Suppressor macrophage treated with lipopolysaccharide for 1 hour (primary cell): ENCODE measurements at regions not wholly inside any gene's neighbourhood (a gene's known extent, or its start where the extent isn't known, plus 50 kb on each side); places are given as distances from the start of the nearest gene placed in this dataset.

Experiments used
- DNase-seq, 3 donors: peaks; one replicate each; pipeline ENCODE4 v3.0.0-alpha.2; 2020 to 2022

GRCh38 chr6:91487696-91488392, 901.0 kb upstream of the MAP3K7 start:
- peak; percentile 32 to 73 (median 67) for DNase-seq

DNA sequence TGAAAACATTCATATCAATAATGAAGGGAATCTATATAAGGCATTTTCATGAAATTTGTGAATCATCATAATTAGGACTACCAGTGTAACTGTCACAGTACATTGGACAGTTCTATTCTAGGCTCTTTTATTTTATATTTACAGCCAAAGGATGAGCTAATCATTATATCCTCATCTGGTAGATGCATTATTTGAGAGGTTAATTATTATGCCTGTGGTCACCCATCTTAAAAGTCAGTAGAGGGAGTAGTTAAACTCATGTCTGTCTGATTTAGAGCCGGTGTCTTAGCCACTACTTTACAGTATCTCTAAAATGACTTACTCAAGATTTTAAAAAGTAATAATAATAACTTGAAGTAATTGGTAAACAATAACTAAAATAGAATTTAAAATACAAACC, 899.3 kb upstream of the MAP3K7 start:
- no peak for DNase-seq

DNA sequence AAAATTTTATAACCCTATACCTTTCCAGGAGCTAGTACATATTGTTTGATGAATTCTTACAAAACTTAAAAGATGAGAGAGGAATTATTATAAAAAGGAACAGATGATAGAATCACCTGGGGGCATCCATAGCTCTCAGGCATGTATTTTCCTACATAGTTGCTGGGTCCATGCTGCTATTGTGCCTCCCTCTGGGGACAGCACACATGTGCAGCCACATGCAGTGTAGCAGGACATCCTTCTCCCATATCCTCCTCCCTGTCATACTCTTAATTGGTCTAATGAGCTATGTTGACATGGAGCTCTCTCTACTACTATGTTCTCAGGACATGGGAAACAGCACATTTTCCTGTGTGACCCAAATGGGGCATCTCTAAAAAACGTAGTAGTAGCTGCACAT, 898.2 kb upstream of the MAP3K7 start:
- DNase-seq, result no peak

DNA sequence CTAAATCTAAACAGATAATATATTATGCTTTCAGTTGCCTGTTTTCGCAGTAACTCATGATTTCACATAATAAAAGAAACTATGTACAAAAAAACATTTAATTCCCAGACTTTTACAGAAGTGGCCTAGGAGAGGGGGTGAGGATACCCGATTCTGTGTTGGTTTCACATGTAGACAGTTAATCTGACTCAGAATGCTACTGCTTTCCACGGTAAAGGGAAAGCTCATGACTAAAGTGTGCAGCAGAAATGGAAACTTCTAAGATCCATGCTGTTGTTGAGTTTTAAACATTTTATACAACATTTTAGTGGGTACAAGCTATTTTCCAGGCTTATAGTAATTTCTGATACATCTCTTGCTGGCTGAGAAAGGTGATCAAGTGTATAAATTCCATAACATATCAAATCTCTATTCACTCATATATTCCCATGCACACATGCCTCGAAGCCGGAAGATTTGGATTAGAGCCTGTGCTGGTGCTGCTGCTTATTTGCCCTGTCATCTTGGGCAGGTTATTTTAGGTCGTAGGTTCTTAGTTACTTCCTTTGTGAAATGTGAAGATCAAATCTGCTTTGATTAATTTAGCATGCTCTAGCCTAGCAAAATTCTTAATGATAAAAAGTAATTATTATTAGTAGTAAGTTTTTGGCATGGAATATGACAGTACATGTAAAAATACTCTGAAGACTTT, 896.7 kb upstream of the MAP3K7 start:
- peak in 1 of 3 donors; percentile 22 for DNase-seq

- DNase-seq, result peak in 2 of 3 donors; percentile 14 to 20
These were observed 895.6 kb upstream of the MAP3K7 start for GRCh38 chr6:91482498-91482897.

- no peak for DNase-seq
These were observed 893.5 kb upstream of the MAP3K7 start for GRCh38 chr6:91480402-91480801.

DNA sequence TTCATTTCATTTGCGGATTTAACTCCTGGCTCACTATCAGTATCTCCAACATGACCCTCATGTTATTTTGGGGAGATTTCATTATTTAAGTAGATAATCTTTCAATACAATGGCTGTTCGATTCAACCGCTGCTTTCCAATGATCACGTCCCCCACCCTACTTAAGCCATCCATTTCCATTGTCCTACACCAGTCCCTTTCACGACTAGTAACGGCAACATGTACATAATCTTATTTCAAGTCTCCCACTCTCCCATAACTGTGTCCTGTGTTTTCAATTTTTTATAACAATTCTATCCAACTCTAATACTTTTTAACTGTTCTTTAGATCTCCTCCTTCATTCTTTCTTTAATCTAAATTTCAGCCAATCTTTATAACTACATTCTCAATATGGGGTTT, 890.8 kb upstream of the MAP3K7 start:
- DNase-seq, result no peak

GRCh38 chr6:91476000-91476399, 889.1 kb upstream of the MAP3K7 start:
- peak in 1 of 3 donors; percentile 7 for DNase-seq

- DNase-seq, result no peak
These were observed 878.5 kb upstream of the MAP3K7 start for GRCh38 chr6:91465393-91465792.

- no peak for DNase-seq
These were observed 877.8 kb upstream of the MAP3K7 start for GRCh38 chr6:91464718-91465117.

- DNase-seq, result no peak
These were observed 877.3 kb upstream of the MAP3K7 start for GRCh38 chr6:91464201-91464600.

GRCh38 chr6:91462241-91462640, 875.4 kb upstream of the MAP3K7 start:
- no peak for DNase-seq

GRCh38 chr6:91453224-91453878, 866.5 kb upstream of the MAP3K7 start:
- no peak for DNase-seq

DNA sequence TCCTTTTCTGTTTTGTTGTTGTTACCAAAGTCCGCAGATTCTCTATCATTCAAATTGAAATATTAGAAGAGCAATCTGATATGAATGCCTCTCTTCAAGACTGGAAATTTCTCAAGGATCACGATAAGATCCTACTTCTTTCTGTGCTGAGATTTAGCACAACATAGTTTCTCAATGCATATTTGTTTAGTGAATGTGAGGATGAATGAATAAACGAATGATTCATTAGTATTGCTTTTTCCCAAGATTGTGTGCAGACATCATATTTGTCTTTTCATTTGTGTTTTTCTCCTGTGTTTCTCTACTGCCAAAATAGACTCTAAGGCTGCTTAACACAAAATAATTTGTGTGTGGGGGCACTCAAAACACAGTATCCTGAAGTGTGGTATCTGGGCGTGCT, 862.7 kb upstream of the MAP3K7 start:
- no peak for DNase-seq

DNA sequence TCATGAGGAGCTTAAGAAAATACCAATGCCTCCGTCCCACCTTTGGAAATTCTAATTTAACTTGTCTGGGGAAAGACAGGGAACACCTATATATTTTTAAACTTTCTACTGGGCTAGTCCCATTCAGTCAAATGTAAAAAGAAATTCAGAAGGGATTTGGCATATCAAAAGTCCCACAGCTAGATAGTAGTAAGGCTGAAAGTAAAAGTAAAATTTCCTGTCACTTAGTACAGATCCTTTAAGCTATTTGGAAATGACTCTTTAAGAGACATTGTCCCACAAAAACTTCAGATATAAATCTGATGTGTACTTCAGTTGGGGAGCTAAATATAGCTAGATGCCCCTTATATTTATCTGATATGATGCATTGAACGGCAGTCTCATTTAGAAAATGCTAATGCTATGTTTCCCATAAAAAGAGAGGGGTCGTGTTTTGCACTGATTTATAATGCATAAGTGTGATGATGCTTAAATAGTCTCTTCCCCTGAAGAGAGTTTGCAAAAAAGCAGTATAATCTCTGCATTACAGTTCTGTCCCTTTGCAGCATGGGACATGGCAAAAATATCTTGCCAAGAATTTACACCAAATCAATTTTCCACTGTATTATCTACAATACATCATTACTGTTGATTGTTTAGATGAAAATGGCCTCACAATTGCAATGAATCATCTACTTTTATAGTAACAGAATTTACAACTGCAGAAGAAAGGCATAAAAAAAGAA, 860.8 kb upstream of the MAP3K7 start:
- no peak for DNase-seq

GRCh38 chr6:91447081-91447480, 860.2 kb upstream of the MAP3K7 start:
- no peak for DNase-seq

GRCh38 chr6:91443405-91443804, 856.5 kb upstream of the MAP3K7 start:
- DNase-seq, result no peak

DNA sequence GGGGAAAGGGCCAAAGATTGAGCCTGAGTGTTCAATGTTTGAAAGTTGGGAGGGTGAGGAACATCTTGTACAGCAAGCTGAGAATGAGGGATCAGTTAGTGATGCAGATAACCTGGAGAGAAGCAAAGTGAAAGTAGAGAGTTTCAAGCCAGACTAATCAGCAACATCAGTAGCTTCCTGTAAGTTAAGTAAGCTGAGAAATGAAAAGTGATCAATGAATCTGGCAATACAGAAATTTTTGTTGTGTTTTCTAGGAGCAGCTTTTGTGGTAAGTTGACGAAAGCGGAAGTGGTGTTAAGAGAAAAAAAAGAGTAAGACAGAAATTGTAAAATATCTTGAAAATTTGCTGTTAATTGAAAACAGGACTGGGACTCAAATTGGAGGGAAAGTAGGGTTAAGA, 855.5 kb upstream of the MAP3K7 start:
- DNase-seq, result no peak

DNA sequence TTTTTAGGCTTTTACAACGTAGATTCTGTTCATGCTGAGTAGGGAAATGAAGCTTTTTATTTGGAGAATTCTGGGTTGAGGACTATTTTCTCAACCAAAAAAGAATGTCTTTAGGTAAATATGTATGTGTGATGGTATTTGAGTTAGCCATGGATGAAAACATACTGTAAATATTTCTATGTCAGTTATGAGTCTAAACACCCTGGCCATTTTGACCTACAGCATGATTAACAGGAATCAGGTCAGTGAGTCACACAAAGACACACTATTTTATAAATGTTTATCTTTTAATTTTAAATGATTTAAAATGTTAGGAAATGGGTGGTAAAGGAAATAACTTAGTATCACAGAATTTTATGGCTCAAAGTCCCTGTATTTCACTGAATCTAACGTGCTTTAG, 851.7 kb upstream of the MAP3K7 start:
- no peak for DNase-seq

DNA sequence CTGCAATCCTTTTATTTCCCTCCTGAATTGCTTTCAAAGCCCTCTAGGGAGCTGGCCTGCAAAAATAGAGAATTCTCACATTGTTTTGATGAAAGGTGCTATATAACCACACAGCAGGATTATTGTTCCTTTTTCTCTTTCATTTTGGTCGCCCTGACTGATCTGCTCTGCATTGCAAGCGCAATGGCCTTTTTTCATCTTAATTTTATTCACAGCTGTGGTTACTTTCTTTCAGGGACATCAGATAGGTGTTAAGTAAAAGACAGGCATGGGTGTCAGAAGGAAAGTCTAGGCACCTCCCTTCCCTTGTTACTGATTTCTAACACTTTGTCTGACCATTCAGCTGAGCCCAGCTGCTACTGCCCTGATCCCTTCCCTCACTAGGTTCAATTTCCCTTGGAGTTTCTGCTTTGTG, 850.5 kb upstream of the MAP3K7 start:
- DNase-seq, result no peak

GRCh38 chr6:91436448-91436847, 849.6 kb upstream of the MAP3K7 start:
- no peak for DNase-seq

DNA sequence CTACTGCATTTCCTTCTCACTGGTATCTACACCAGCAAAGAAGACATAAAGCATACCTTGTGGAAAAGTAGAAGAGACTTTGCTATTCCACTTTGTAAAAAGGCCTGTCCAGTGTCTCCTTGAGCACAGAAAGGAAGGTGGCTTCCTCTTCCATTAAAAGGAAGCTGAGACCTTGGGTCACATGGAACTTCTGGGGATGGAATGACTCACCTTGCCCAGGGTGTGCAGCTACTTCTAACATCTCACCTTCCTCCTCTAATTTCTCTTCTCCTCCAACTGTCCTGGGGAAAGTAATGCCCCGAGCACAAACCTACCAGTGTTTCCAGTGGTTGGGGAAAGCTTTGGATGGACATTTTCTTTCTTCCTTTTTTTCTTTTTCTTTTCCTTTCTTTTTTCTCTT, 848.8 kb upstream of the MAP3K7 start:
- no peak for DNase-seq

DNA sequence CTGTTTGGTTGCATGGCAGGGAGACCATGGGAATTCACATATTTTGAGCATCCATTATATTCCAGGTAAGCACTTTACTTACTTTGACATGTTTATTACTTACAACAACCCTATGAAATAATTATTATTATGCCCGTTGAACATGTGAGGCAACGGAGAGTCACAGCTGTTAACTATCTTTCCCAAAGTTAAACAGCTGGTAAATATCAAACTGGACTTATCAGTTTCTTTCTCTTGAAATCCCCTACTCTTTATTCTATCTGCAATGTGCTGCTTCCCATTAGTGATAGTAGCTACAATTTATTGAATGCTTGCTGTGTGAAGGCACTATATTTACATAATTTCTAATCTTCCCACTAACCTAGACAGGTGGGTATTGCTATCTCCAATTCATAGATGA, 847.7 kb upstream of the MAP3K7 start:
- DNase-seq, result no peak
